ENCODE measurements at regions not wholly inside any gene's neighbourhood (a gene's known extent, or its start where the extent isn't known, plus 50 kb on each side); places are given as distances from the start of the nearest gene placed in this dataset.

GRCh38 chr9:22790329-22790728, 343.7 kb downstream of the DMRTA1 start:
- no peaks in the 10 kb centered on the region for H3K9me3 ChIP-seq (ENCODE audit: control insufficient read depth, insufficient read depth, low read depth, low read length)
- ChIA-PET POLR2A (no interaction called here), CTCF (no interaction called here)
- no peak overlapping the region for H3K4me3 ChIP-seq (ENCODE audit: low read depth, low read length)
- no peak overlapping the region for H3K27ac ChIP-seq (ENCODE audit: extremely low read depth, low read depth, low read length)
- no peaks in the 10 kb centered on the region for H3K4me1 ChIP-seq (ENCODE audit: control insufficient read depth, insufficient read depth, low read length)
- TF ChIP-seq EGR2 (tag by site-specific recombination; IDR thresholded peaks at IDR 0.05; ENCODE audit: low read depth) (no peak), SCRT2 (tag by site-specific recombination; IDR thresholded peaks at IDR 0.05) (no peak), ZNF664 (tag by site-specific recombination; IDR thresholded peaks at IDR 0.05) (no peak), SETDB1 (IDR thresholded peaks at IDR 0.05; ENCODE audit: insufficient read length, low read length) (no peak), ZNF776 (tag by site-specific recombination; IDR thresholded peaks at IDR 0.05; ENCODE audit: borderline replicate concordance) (no peak), ZNF146 (tag by site-specific recombination; IDR thresholded peaks at IDR 0.05) (no peak), ZBTB6 (tag by site-specific recombination; IDR thresholded peaks at IDR 0.05) (no peak)
- no peaks in the 10 kb centered on the region for H3K36me3 ChIP-seq (ENCODE audit: control insufficient read depth in 2 of 2, insufficient read depth in 1 of 2, low read length in 2 of 2)

GRCh38 chr9:22808876-22809275, 362.3 kb downstream of the DMRTA1 start:
- Histone ChIP-seq H3K4me1 (ENCODE audit: control insufficient read depth, insufficient read depth, low read length) (no peaks in the 10 kb centered on the region), H3K4me3 (ENCODE audit: low read depth, low read length) (no peak overlapping the region), H3K36me3 (ENCODE audit: control insufficient read depth in 2 of 2, insufficient read depth in 1 of 2, low read length in 2 of 2) (no peaks in the 10 kb centered on the region), H3K27ac (ENCODE audit: extremely low read depth, low read depth, low read length) (no peak overlapping the region), H3K9me3 (ENCODE audit: control insufficient read depth, insufficient read depth, low read depth, low read length) (no peaks in the 10 kb centered on the region)
- ChIA-PET POLR2A (no interaction called here), CTCF (no interaction called here)
- TF ChIP-seq ZNF132 (tag by site-specific recombination; IDR thresholded peaks at IDR 0.05; ENCODE audit: borderline replicate concordance) (no peak), ZNF555 (tag by site-specific recombination; conservative IDR thresholded peaks at IDR 0.05) (no peak), ZNF133 (tag by site-specific recombination; IDR thresholded peaks at IDR 0.05) (no peak), ZNF19 (tag by site-specific recombination; IDR thresholded peaks at IDR 0.05; ENCODE audit: low read depth) (no peak), ZNF302 (tag by site-specific recombination; IDR thresholded peaks at IDR 0.05; ENCODE audit: low read depth) (no peak), ZNF623 (tag by site-specific recombination; IDR thresholded peaks at IDR 0.05) (no peak), ZNF610 (tag by site-specific recombination; IDR thresholded peaks at IDR 0.05; ENCODE audit: borderline replicate concordance) (no peak), ZNF423 (tag by site-specific recombination; IDR thresholded peaks at IDR 0.05) (no peak), ZNF362 (tag by site-specific recombination; IDR thresholded peaks at IDR 0.05) (no peak), GLI4 (tag by site-specific recombination; IDR thresholded peaks at IDR 0.05) (no peak), MZF1 (tag by site-specific recombination; IDR thresholded peaks at IDR 0.05; ENCODE audit: borderline replicate concordance) (no peak), ZNF473 (tag by site-specific recombination; IDR thresholded peaks at IDR 0.05) (no peak), ZNF580 (tag by site-specific recombination; IDR thresholded peaks at IDR 0.05) (no peak), KLF1 (tag by site-specific recombination; IDR thresholded peaks at IDR 0.05) (no peak), ZSCAN16 (tag by site-specific recombination; IDR thresholded peaks at IDR 0.05) (no peak), ZNF433 (tag by site-specific recombination; IDR thresholded peaks at IDR 0.05; ENCODE audit: low read depth) (no peak), ZNF416 (tag by site-specific recombination; IDR thresholded peaks at IDR 0.05) (no peak), MEIS1 (CRISPR knock-in tag; IDR thresholded peaks at IDR 0.05; ENCODE audit: borderline replicate concordance) (no peak)
